GM13977 (cell line): ENCODE measurements at regions not wholly inside any gene's neighbourhood (a gene's known extent, or its start where the extent isn't known, plus 50 kb on each side); places are given as distances from the start of the nearest gene placed in this dataset.

Source experiments
- DNase-seq: peaks from one replicate; pipeline ENCODE4 v3.0.0; 2012; ENCODE audit warnings: low spot score
- in situ Hi-C: fragments of 300-500 bp; cut with MboI; formaldehyde crosslinking; loops from one replicate; pipeline ENCODE4 v1.12.0; 2022; ENCODE audit warnings: low sequenced_read_pairs, low pct_unique_long_range_greater_than_20kb, mixed read lengths, inconsistent platforms; ENCODE audit not compliant: unreplicated experiment
- TF ChIP-seq, protein P1 (sequence below): IDR thresholded peaks from 2 replicates; pipeline ENCODE4 v1.5.1; 2012; ENCODE audit warnings: mild to moderate bottlenecking, control low read depth; ENCODE audit not compliant: insufficient read depth; ENCODE audit errors: extremely low read depth, missing control alignments

DNA sequence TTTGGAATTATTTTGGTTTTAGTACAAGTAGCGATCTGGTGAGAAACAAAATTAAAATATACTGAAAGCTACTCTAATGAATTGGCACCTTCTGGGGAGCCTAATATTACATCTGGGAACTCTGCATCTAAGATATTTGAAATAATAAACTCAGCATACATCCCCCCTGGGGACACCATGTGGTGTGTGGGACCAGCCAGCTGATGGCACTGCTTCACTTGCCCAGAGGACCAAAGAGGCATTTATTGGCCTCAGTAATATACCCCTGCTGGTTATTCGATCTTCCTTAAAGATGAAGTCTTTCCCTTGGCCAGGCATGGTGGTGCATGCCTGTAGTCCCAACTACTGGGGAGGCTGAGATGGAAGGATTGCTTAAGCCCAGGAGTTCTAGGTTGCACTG lies 195.1 kb upstream of the AUTS2 start:
- in situ Hi-C loops, result no loop called here
- peak; percentile 58 for DNase-seq
- TF ChIP-seq, protein P1, sequence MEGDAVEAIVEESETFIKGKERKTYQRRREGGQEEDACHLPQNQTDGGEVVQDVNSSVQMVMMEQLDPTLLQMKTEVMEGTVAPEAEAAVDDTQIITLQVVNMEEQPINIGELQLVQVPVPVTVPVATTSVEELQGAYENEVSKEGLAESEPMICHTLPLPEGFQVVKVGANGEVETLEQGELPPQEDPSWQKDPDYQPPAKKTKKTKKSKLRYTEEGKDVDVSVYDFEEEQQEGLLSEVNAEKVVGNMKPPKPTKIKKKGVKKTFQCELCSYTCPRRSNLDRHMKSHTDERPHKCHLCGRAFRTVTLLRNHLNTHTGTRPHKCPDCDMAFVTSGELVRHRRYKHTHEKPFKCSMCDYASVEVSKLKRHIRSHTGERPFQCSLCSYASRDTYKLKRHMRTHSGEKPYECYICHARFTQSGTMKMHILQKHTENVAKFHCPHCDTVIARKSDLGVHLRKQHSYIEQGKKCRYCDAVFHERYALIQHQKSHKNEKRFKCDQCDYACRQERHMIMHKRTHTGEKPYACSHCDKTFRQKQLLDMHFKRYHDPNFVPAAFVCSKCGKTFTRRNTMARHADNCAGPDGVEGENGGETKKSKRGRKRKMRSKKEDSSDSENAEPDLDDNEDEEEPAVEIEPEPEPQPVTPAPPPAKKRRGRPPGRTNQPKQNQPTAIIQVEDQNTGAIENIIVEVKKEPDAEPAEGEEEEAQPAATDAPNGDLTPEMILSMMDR, result peak; percentile 31

DNA sequence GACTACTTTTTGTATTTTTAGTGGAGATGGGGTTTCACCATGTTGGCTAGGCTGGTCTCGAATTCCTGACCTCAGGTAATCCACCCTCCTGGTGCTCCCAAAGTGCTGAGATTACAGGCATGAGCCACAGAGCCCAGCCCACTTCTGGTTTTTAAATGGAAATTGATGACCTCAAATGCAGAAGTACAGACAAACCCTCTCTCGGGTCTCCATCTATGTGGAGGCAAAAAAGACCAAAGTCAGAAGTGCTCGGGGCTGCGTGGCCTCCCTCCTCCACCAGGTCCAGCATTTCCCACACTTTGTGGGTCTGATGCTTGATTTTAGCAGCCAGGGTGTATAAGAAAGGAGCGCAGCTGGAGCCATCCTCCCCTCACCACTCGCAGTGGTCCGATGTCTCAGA lies 187.3 kb upstream of the AUTS2 start:
- in situ Hi-C loops, result no loop called here
- no peak for DNase-seq
- TF ChIP-seq, protein P1, result no peak

DNA sequence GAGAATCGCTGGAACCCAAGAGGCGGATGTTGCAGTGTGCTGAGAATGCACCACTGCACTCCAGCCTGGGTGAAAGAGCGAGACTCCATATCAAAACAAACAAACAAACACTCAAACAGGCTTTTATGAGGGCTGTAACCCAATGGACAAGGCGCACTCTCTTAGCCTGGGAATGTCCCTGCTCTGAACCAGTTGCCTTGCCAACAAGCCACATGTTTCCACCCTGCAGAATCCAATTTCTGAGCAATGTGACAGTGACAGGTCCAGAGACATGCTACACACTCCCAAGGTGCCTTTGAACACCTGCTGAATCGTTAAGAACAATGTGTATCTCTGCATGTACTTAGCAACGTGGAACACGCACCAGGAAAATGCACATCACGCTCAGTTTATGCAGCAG lies 186.8 kb upstream of the AUTS2 start:
- TF ChIP-seq, protein P1, result no peak
- no peak for DNase-seq
- in situ Hi-C loops, result no loop called here

DNA sequence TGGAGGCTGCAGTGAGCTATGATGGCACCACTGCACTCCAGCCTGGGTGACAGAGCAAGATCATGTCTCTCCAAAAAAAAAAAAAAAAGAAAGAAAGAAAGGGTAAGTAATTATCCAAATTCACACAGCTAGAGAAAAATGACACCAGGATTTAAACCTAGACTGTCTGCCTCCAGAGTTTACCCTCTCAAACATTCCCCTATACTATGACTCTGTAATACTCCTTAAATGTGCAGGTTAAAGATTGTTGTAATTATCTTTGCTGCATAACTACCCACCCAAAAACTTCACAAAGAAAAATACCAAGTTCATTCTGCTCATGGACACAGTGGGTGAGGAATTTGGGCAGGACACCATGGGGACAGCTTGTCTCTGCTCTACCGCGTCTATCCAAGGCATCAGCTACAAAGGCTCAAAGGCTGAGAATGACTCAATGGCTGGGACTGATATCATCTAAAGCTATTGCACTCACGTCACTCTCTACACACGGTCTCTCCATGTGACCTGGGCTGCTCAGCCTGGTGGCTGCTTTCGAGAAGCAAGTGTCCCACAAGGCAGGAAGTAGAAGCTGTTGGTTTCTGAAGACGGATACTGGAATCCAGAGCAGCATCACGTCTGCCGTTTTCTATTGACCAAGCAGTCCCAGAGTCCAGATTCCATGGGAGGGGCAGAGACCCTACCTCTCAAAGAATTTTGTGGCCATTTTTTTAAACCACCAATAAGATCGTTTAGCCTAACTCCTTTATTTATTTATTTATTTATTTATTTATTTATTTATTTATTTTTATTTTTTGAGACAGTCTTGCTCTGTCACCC lies 185.7 kb upstream of the AUTS2 start:
- DNase-seq, result peak; percentile 66
- in situ Hi-C loops, result no loop called here
- TF ChIP-seq, protein P1, result no peak

DNA sequence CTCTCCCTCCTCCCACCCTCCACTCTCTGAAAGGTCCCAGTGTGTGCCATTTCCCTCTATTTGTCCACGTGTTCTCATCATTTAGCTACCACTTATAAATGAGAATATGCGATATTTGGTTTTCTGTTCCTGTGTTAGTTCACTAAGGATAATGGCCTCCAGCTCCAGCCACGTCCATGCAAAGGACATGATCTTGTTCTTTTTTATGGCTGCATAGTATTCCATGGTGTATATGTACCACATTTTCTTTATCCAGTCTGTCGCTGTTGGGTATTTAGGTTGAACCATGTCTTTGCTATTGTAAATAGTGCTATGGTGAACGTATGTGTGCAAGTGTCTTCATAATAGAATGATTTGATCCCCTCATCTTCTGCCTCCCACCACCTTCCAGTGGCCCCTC lies 183.7 kb upstream of the AUTS2 start:
- DNase-seq, result no peak

DNA sequence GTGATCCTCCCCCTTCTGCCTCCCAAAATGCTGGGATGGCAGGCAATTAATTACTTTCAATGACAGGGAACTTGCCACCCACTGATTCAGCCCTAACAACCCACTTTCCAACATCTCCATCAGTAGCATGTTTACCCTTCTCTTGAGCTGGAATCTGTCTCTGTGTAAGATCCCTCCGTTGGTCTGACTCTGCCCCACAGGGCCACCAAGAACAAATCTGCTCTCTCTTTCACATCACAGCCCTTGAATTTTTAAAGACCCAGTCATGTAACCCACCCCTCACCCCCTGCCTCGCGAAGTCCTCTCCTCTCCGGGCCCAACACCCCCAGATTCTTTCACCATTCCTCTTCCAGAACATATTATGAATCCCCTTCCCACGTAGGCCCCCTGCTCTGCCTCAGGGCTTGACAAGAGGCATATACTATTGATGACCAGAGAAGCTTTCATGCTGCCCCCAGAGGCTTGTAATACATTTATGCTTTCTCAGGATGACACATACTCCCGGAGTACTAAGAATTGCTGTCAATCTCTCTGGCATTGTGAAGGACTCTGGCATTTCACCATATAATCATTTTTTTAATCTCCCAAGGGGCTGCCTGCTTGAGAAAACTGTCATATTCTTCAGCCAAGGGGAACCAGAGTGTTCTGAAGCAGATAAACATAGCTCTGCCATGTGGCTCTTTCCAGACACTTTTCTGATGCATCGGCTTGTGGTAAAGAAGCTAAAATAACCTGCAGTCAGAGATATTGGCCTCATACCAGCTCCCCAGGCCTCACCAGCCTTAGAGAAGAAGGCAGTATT lies 179.2 kb upstream of the AUTS2 start:
- TF ChIP-seq, protein P1, result no peak
- in situ Hi-C loops, result no loop called here
- no peak for DNase-seq

More for the DNA sequence above, 183.7 kb upstream of the AUTS2 start:
- TF ChIP-seq, protein P1, result no peak
- in situ Hi-C loops, result no loop called here
